B cell (primary cell): ENCODE measurements at regions not wholly inside any gene's neighbourhood (a gene's known extent, or its start where the extent isn't known, plus 50 kb on each side); places are given as distances from the start of the nearest gene placed in this dataset.
"Not testable (repeated sequence)": the region's sequence is repeated elsewhere in the genome, so short reads cannot be mapped to it uniquely, and the experiment has no call there.

Source experiments
- ATAC-seq: fragments of 200-7000 bp; cut with Tn5 transposase; one replicate; pipeline ENCODE4 v1.10.0; 2021; ENCODE audit warnings: low read depth, mild to moderate bottlenecking, moderate number of reproducible peaks, moderate library complexity
- CTCF ChIA-PET: fragments of 350-600 bp; sonication (Branson Sonifier 250); formaldehyde crosslinking; loops from one replicate; lab custom pipeline; 2021; ENCODE audit warnings: antibody characterized with exemption, inconsistent platforms; lab: Charles Lee
- POLR2A ChIA-PET: fragments of 350-600 bp; sonication (Branson Sonifier 250); formaldehyde crosslinking; loops from one replicate; lab custom pipeline; 2021; ENCODE audit warnings: antibody characterized with exemption; lab: Charles Lee
- DNase-seq: peaks from one replicate; pipeline ENCODE4 v3.0.0; 2013
- H2AFZ ChIP-seq: 2 replicates; pipeline ENCODE4 v1.6.1; 2012; ENCODE audit warnings: mild to moderate bottlenecking, low read depth, low read length; ENCODE audit not compliant: insufficient read depth, poor library complexity, severe bottlenecking
- H3K27ac ChIP-seq, 2 donors: 1 replicate in 1 of 2; 2 replicates in 1 of 2; pipeline ENCODE4 v1.5.1; 2012 to 2013; ENCODE audit warnings: low read length in 2 of 2, mild to moderate bottlenecking in 2 of 2, moderate library complexity in 1 of 2
- H3K27me3 ChIP-seq, 4 experiments: fragments of 200-600 bp in 1 of 4; sonication (generic) in 1 of 4; replicated peaks in 1 of 4; 1 replicate in 2 of 4; 2 replicates in 2 of 4; pipeline versions ENCODE4 v1.6.1 to v1.7.0; 2013 to 2016; ENCODE audit warnings: low read length in 3 of 4, mild to moderate bottlenecking in 2 of 4, mixed read lengths in 1 of 4, moderate library complexity in 1 of 4; ENCODE audit not compliant: insufficient read depth in 4 of 4, control insufficient read depth in 3 of 4; ENCODE audit errors: control extremely low read depth in 1 of 4
- H3K36me3 ChIP-seq, 2 experiments: replicated peaks in 1 of 2; 1 replicate in 1 of 2; 2 replicates in 1 of 2; pipeline versions ENCODE4 v1.6.1 to v1.7.1; 2013; ENCODE audit warnings: low read length in 1 of 2; ENCODE audit not compliant: insufficient read depth in 2 of 2, control insufficient read depth in 1 of 2; ENCODE audit errors: control extremely low read depth in 1 of 2, extremely low read depth in 1 of 2
- H3K4me1 ChIP-seq, 2 donors: fragments of 200-600 bp in 1 of 2; sonication (generic) in 1 of 2; 1 replicate in 1 of 2; 2 replicates in 1 of 2; pipeline versions ENCODE4 v1.5.1 to v1.6.1; 2013 to 2017; ENCODE audit warnings: low read length in 2 of 2; ENCODE audit not compliant: control insufficient read depth in 2 of 2, insufficient read depth in 2 of 2
- H3K4me2 ChIP-seq: replicated peaks from 2 replicates; pipeline ENCODE3; 2012; ENCODE audit warnings: mild to moderate bottlenecking, low read depth, low read length; ENCODE audit not compliant: poor library complexity, severe bottlenecking
- H3K4me3 ChIP-seq, 5 experiments: fragments of 200-600 bp in 1 of 5; sonication (generic) in 1 of 5; 1 replicate in 3 of 5; 2 replicates in 2 of 5; pipeline versions ENCODE4 v1.5.1 to v1.7.0; 2011 to 2016; ENCODE audit warnings: low read length in 4 of 5, mild to moderate bottlenecking in 4 of 5, low read depth in 2 of 5, control low read depth in 1 of 5, moderate library complexity in 1 of 5; ENCODE audit not compliant: insufficient read depth in 1 of 5; ENCODE audit errors: control extremely low read depth in 1 of 5, extremely low read depth in 1 of 5
- H3K79me2 ChIP-seq: fragments of 200-600 bp; sonication (generic); one replicate; pipeline ENCODE4 v1.6.0; 2016; ENCODE audit warnings: low read length; ENCODE audit not compliant: control insufficient read depth, insufficient read depth
- H3K9ac ChIP-seq: fragments of 200-600 bp; sonication (generic); 2 replicates; pipeline ENCODE4 v1.6.1; 2017; ENCODE audit warnings: mild to moderate bottlenecking, low read length, moderate library complexity
- H3K9me3 ChIP-seq, 3 donors: one replicate each; pipeline versions ENCODE4 v1.6.1 to v1.7.1; 2013; ENCODE audit warnings: low read length in 2 of 3; ENCODE audit not compliant: control insufficient read depth in 2 of 3, insufficient read depth in 1 of 3; ENCODE audit errors: control extremely low read depth in 1 of 3
- H4K20me1 ChIP-seq: 2 replicates; pipeline ENCODE4 v1.6.0; 2012; ENCODE audit warnings: mild to moderate bottlenecking, low read length; ENCODE audit not compliant: insufficient read depth, control insufficient read depth, poor library complexity, severe bottlenecking
- H3K27ac Mint-ChIP-seq: one replicate; pipeline ENCODE4 v1.8.0; 2021; ENCODE audit warnings: mixed read lengths
- H3K27me3 Mint-ChIP-seq: one replicate; pipeline ENCODE4 v1.8.0; 2021; ENCODE audit warnings: mixed read lengths
- H3K4me1 Mint-ChIP-seq: one replicate; pipeline ENCODE4 v1.8.0; 2021; ENCODE audit warnings: mixed read lengths
- H3K4me3 Mint-ChIP-seq: one replicate; pipeline ENCODE4 v1.8.0; 2021; ENCODE audit warnings: mixed read lengths
- H3K9me3 Mint-ChIP-seq: one replicate; pipeline ENCODE4 v1.8.0; 2022; ENCODE audit warnings: mixed read lengths; ENCODE audit not compliant: insufficient read depth
- EZH2 ChIP-seq: IDR thresholded peaks from 2 replicates; pipeline ENCODE4 v1.6.1; 2012; ENCODE audit warnings: borderline replicate concordance, low read depth, mild to moderate bottlenecking, moderate library complexity, low read length; ENCODE audit not compliant: insufficient read depth, poor library complexity, severe bottlenecking
- WGBS: methylation state at CpG from one replicate; pipeline ENCODE4 v1.1.5; 2013; ENCODE audit warnings: missing lambda C conversion rate; ENCODE audit not compliant: insufficient coverage; 5-methylcytosine and 5-hydroxymethylcytosine counted together
- intact Hi-C: fragments of 100-400 bp; cut with micrococcal nuclease; formaldehyde crosslinking; loops from one replicate; pipeline ENCODE4 v1.10.0; 2022
- TF ChIP-seq, protein P1 (sequence below): fragments of 200-600 bp; IDR thresholded peaks from one replicate; pipeline ENCODE4 v1.8.0; 2022; ENCODE audit warnings: antibody characterized with exemption, mild to moderate bottlenecking

DNA sequence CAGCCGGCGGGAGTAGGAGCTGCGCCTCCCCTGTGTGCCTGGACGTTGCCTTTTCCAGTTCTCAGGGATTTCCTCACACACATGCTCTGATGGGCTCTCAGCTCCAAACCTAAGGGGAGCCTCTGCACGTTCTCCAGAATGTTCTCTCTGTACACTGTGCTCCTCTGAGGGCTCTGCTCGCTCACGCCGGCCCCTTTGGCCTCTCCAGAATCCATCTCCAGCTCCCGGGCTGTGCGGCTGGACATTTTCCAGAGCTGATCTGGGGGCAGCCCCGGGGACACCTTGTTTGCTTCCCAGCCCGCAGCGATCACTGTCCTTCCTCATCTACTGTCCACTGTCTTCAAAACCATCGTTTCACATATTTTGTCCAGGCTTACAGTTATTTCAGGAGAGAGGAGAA is 245.4 kb upstream of the HDAC4 start:
- CTCF ChIA-PET, result no interaction called here
- TF ChIP-seq, protein P1, sequence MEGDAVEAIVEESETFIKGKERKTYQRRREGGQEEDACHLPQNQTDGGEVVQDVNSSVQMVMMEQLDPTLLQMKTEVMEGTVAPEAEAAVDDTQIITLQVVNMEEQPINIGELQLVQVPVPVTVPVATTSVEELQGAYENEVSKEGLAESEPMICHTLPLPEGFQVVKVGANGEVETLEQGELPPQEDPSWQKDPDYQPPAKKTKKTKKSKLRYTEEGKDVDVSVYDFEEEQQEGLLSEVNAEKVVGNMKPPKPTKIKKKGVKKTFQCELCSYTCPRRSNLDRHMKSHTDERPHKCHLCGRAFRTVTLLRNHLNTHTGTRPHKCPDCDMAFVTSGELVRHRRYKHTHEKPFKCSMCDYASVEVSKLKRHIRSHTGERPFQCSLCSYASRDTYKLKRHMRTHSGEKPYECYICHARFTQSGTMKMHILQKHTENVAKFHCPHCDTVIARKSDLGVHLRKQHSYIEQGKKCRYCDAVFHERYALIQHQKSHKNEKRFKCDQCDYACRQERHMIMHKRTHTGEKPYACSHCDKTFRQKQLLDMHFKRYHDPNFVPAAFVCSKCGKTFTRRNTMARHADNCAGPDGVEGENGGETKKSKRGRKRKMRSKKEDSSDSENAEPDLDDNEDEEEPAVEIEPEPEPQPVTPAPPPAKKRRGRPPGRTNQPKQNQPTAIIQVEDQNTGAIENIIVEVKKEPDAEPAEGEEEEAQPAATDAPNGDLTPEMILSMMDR, result no peak
- no peak for TF ChIP-seq EZH2
- 86% methylated on average over 11 of the region's 14 CpGs for WGBS
- Histone ChIP-seq H3K79me2 (no peaks in the 10 kb centered on the region), H2AFZ (no peak overlapping the region), H3K27me3 (peaks cover 0 to 4% (median 0%) of the 10 kb centered on the region in 4 experiments), H3K36me3 (no peaks in the 10 kb centered on the region), H3K9me3 (peaks cover 0 to 17% (median 0%) of the 10 kb centered on the region in 3 donors), H3K4me2 (no peak overlapping the region), H4K20me1 (no peaks in the 10 kb centered on the region), H3K4me3 (no peak overlapping the region), H3K9ac (no peak overlapping the region), H3K27ac (no peak overlapping the region), H3K4me1 (no peaks in the 10 kb centered on the region)
- H3K9me3 Mint-ChIP-seq, result no peaks in the 10 kb centered on the region
- no peak for DNase-seq
- H3K4me1 Mint-ChIP-seq, result no peaks in the 10 kb centered on the region
- no peak overlapping the region for H3K4me3 Mint-ChIP-seq
- POLR2A ChIA-PET, result no interaction called here
- intact Hi-C loops, result no loop called here
- ATAC-seq, result no peak
- H3K27ac Mint-ChIP-seq, result no peak overlapping the region
- peaks cover 10% of the 10 kb centered on the region for H3K27me3 Mint-ChIP-seq

DNA sequence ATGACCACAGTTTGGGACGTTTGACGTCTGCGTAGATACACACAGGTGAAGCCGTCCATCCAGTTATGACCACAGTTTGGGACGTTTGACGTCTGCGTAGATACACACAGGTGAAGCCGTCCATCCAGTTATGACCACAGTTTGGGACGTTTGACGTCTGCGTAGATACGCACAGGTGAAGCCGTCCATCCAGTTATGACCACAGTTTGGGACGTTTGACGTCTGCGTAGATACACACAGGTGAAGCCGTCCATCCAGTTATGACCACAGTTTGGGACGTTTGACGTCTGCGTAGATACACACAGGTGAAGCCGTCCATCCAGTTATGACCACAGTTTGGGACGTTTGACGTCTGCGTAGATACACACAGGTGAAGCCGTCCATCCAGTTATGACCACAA is 243.8 kb upstream of the HDAC4 start:
- DNase-seq, H4K20me1 ChIP-seq, H3K4me2 ChIP-seq, H3K27ac ChIP-seq, POLR2A ChIA-PET, H3K27ac Mint-ChIP-seq, H3K79me2 ChIP-seq, H2AFZ ChIP-seq, H3K4me3 ChIP-seq, CTCF ChIA-PET, H3K9ac ChIP-seq, H3K27me3 ChIP-seq, H3K4me3 Mint-ChIP-seq, H3K4me1 ChIP-seq, H3K36me3 ChIP-seq, H3K4me1 Mint-ChIP-seq, intact Hi-C loops, ATAC-seq, H3K27me3 Mint-ChIP-seq, H3K9me3 Mint-ChIP-seq: not testable (repeated sequence)
- H3K9me3 ChIP-seq, result peaks cover 0 to 17% (median 0%) of the 10 kb centered on the region in 3 donors
- WGBS, result no CpG with 5 or more reads among the region's 25 CpGs
